IMR-90 (cell line): ENCODE measurements at regions not wholly inside any gene's neighbourhood (a gene's known extent, or its start where the extent isn't known, plus 50 kb on each side); places are given as distances from the start of the nearest gene placed in this dataset.

ENCODE experiments used
- ATAC-seq: fragments of 200-7000 bp; cut with Tn5 transposase; 2 replicates; pipeline ENCODE4 v1.9.1; 2020; ENCODE audit warnings: low read depth, mild to moderate bottlenecking, moderate library complexity
- BruUV-seq: library from RNA; stranded (reverse); fragments of 400-500 nt; replicated peaks from 2 replicates; lab custom pipeline; 2021; lab: Mats Ljungman, UMichigan
- CTCF ChIA-PET: fragments of 300-600 bp; formaldehyde crosslinking; extraction: SDS; loops from one replicate; lab custom pipeline; 2021; ENCODE audit warnings: antibody characterized with exemption; lab: Yijun Ruan, JAX
- POLR2A ChIA-PET: fragments of 300-600 bp; sonication (Branson Sonifier 250); formaldehyde crosslinking; loops from one replicate; lab custom pipeline; 2022; ENCODE audit warnings: antibody characterized with exemption; ENCODE audit not compliant: unreplicated experiment; lab: Charles Lee
- DNase-seq: peaks from one replicate; pipeline ENCODE4 v3.0.0; 2013
- H2AFZ ChIP-seq: replicated peaks from 2 replicates; pipeline ENCODE3; 2013; ENCODE audit warnings: low read length, mild to moderate bottlenecking; ENCODE audit not compliant: poor library complexity
- H2AK5ac ChIP-seq: 2 replicates; pipeline ENCODE4 v1.6.1; 2013; ENCODE audit warnings: low read depth, low read length, inconsistent platforms
- H2AK9ac ChIP-seq: replicated peaks from 2 replicates; pipeline ENCODE3; 2013; ENCODE audit warnings: mild to moderate bottlenecking, low read depth, low read length, moderate library complexity; ENCODE audit not compliant: poor library complexity
- H2BK120ac ChIP-seq: 2 replicates; pipeline ENCODE4 v1.6.1; 2013; ENCODE audit warnings: low read depth, low read length, inconsistent platforms
- H2BK15ac ChIP-seq: 3 replicates; pipeline ENCODE4 v1.6.1; 2013; ENCODE audit warnings: low read depth, low read length, inconsistent platforms
- H2BK20ac ChIP-seq: 2 replicates; pipeline ENCODE4 v1.6.1; 2013; ENCODE audit warnings: low read depth, mild to moderate bottlenecking, inconsistent platforms, low read length, moderate library complexity
- H2BK5ac ChIP-seq: 2 replicates; pipeline ENCODE4 v1.6.1; 2013; ENCODE audit warnings: mild to moderate bottlenecking, low read depth, low read length, inconsistent platforms; ENCODE audit not compliant: poor library complexity, severe bottlenecking
- H3K14ac ChIP-seq: replicated peaks from 2 replicates; pipeline ENCODE4 v1.6.1; 2013; ENCODE audit warnings: low read depth, low read length, inconsistent platforms
- H3K18ac ChIP-seq: 2 replicates; pipeline ENCODE4 v1.6.1; 2013; ENCODE audit warnings: low read depth, low read length, control low read depth
- H3K23ac ChIP-seq: 2 replicates; pipeline ENCODE4 v1.6.1; 2013; ENCODE audit warnings: low read depth, low read length, inconsistent platforms
- H3K27ac ChIP-seq: 2 replicates; pipeline ENCODE4 v1.5.1; 2013; ENCODE audit warnings: mild to moderate bottlenecking, control low read depth, low read length; ENCODE audit not compliant: insufficient read depth
- H3K27me3 ChIP-seq: 2 replicates; pipeline ENCODE4 v1.6.1; 2013; ENCODE audit warnings: low read length; ENCODE audit not compliant: control insufficient read depth, insufficient read depth
- H3K36me3 ChIP-seq: 2 replicates; pipeline ENCODE4 v1.6.1; 2013; ENCODE audit warnings: low read length, mixed read lengths; ENCODE audit not compliant: control insufficient read depth, insufficient read depth
- H3K4ac ChIP-seq: 2 replicates; pipeline ENCODE4 v1.6.1; 2013; ENCODE audit warnings: low read depth, low read length, inconsistent platforms
- H3K4me1 ChIP-seq: 2 replicates; pipeline ENCODE4 v1.6.1; 2013; ENCODE audit warnings: low read length, mixed read lengths; ENCODE audit not compliant: control insufficient read depth, insufficient read depth
- H3K4me2 ChIP-seq: 2 replicates; pipeline ENCODE4 v1.6.1; 2013; ENCODE audit warnings: low read depth, mild to moderate bottlenecking, control low read depth, low read length, moderate library complexity
- H3K4me3 ChIP-seq: 2 replicates; pipeline ENCODE4 v1.5.1; 2013; ENCODE audit warnings: low read depth, mild to moderate bottlenecking, control low read depth, low read length, moderate library complexity; ENCODE audit not compliant: insufficient read depth
- H3K56ac ChIP-seq: 2 replicates; pipeline ENCODE4 v1.6.1; 2013; ENCODE audit warnings: low read length, inconsistent platforms; ENCODE audit not compliant: insufficient read depth; ENCODE audit errors: extremely low read depth
- H3K79me1 ChIP-seq, 2 experiments: 2 replicates each; pipeline ENCODE4 v1.6.1; 2013; ENCODE audit warnings: low read length in 2 of 2, inconsistent platforms in 1 of 2, low read depth in 1 of 2
- H3K9ac ChIP-seq: 2 replicates; pipeline ENCODE4 v1.6.1; 2013; ENCODE audit warnings: low read depth, low read length, control low read depth
- H3K9me1 ChIP-seq: 2 replicates; pipeline ENCODE4 v1.6.1; 2013; ENCODE audit warnings: low read length, inconsistent platforms; ENCODE audit not compliant: insufficient read depth
- H3K9me3 ChIP-seq: 2 replicates; pipeline ENCODE4 v1.6.1; 2013; ENCODE audit warnings: low read length; ENCODE audit not compliant: control insufficient read depth, insufficient read depth
- H4K20me1 ChIP-seq: 2 replicates; pipeline ENCODE4 v1.6.1; 2013; ENCODE audit warnings: low read length, inconsistent platforms; ENCODE audit not compliant: insufficient read depth
- H4K5ac ChIP-seq: 2 replicates; pipeline ENCODE4 v1.6.1; 2013; ENCODE audit warnings: mild to moderate bottlenecking, low read depth, low read length, control low read depth
- H4K8ac ChIP-seq, 2 experiments: 2 replicates each; pipeline ENCODE4 v1.6.1; 2013; ENCODE audit warnings: low read depth in 2 of 2, low read length in 2 of 2, control low read depth in 1 of 2, inconsistent platforms in 1 of 2
- H4K91ac ChIP-seq: 2 replicates; pipeline ENCODE4 v1.6.1; 2013; ENCODE audit warnings: low read depth, low read length, inconsistent platforms; ENCODE audit not compliant: insufficient read depth
- BHLHE40 ChIP-seq: fragments of 150-350 bp; IDR thresholded peaks from 2 replicates; pipeline ENCODE4 v1.6.1; 2016; ENCODE audit warnings: mild to moderate bottlenecking, low read depth, low read length
- CEBPB ChIP-seq: IDR thresholded peaks from 2 replicates; pipeline ENCODE4 v1.6.1; 2012; ENCODE audit warnings: low read depth, low read length, improper control_type of control experiment
- CHD1 ChIP-seq: IDR thresholded peaks from 2 replicates; pipeline ENCODE4 v1.6.1; 2012; ENCODE audit warnings: low read depth, low read length, improper control_type of control experiment
- CTCF ChIP-seq: conservative IDR thresholded peaks from 2 replicates; pipeline ENCODE4 v1.5.1; 2012; ENCODE audit warnings: mild to moderate bottlenecking, low read depth, low read length, improper control_type of control experiment
- ELK1 ChIP-seq: fragments of 150-350 bp; IDR thresholded peaks from 2 replicates; pipeline ENCODE4 v1.6.1; 2016; ENCODE audit warnings: low read depth, mild to moderate bottlenecking, low read length, moderate library complexity, borderline replicate concordance
- FOS ChIP-seq: fragments of 150-350 bp; IDR thresholded peaks from 2 replicates; pipeline ENCODE4 v1.6.1; 2016; ENCODE audit warnings: low read depth, low read length
- MAFK ChIP-seq: IDR thresholded peaks from 2 replicates; pipeline ENCODE4 v1.6.1; 2012; ENCODE audit warnings: low read depth, low read length, improper control_type of control experiment
- MXI1 ChIP-seq: IDR thresholded peaks from 2 replicates; pipeline ENCODE4 v1.6.1; 2012; ENCODE audit warnings: low read depth, mild to moderate bottlenecking, low read length, moderate library complexity, borderline replicate concordance
- NFE2L2 ChIP-seq: fragments of 150-350 bp; IDR thresholded peaks from 2 replicates; pipeline ENCODE4 v1.6.1; 2016; ENCODE audit warnings: low read depth, mild to moderate bottlenecking, low read length
- POLR2A ChIP-seq: IDR thresholded peaks from 2 replicates; pipeline ENCODE4 v1.6.1; 2012; ENCODE audit warnings: mild to moderate bottlenecking, low read depth, low read length
- RAD21 ChIP-seq: IDR thresholded peaks from 2 replicates; pipeline ENCODE4 v1.6.1; 2012; ENCODE audit warnings: low read length, improper control_type of control experiment
- RCOR1 ChIP-seq: IDR thresholded peaks from 2 replicates; pipeline ENCODE4 v1.6.1; 2012; ENCODE audit warnings: mild to moderate bottlenecking, low read length, improper control_type of control experiment; ENCODE audit not compliant: insufficient replicate concordance
- RFX5 ChIP-seq: IDR thresholded peaks from 2 replicates; pipeline ENCODE4 v1.8.0; 2012; ENCODE audit warnings: low read depth, mild to moderate bottlenecking, low read length, moderate library complexity
- SMC3 ChIP-seq: fragments of 150-350 bp; IDR thresholded peaks from 2 replicates; pipeline ENCODE4 v1.6.1; 2016; ENCODE audit warnings: low read depth, mild to moderate bottlenecking, antibody characterized with exemption, low read length, moderate library complexity
- USF2 ChIP-seq: fragments of 150-350 bp; IDR thresholded peaks from 2 replicates; pipeline ENCODE4 v1.6.1; 2017; ENCODE audit warnings: mild to moderate bottlenecking, antibody characterized with exemption, low read length, low read depth
- WGBS, 2 experiments: methylation state at CpG; one replicate each; pipeline versions ENCODE4 v1.1.5 to v1.1.7; 2013; ENCODE audit warnings: missing lambda C conversion rate in 2 of 2; ENCODE audit not compliant: insufficient read length in 1 of 2; ENCODE audit errors: extremely low coverage in 2 of 2; 5-methylcytosine and 5-hydroxymethylcytosine counted together
- dilution Hi-C: fragments of 300-500 bp; cut with HindIII; formaldehyde crosslinking; loops from one replicate; pipeline ENCODE4 v1.14.3; 2018; ENCODE audit warnings: low sequenced_read_pairs; ENCODE audit not compliant: unreplicated experiment
- in situ Hi-C: fragments of 300-500 bp; cut with MboI; formaldehyde crosslinking; loops from 3 replicates; pipeline ENCODE4 v1.14.3; 2019; ENCODE audit warnings: low sequenced_read_pairs, inconsistent platforms, mixed read lengths
- intact Hi-C: fragments of 100-400 bp; cut with micrococcal nuclease; formaldehyde crosslinking; loops from 2 replicates; pipeline ENCODE4 v1.10.0; 2022

- peak; percentile 53; the same call in 1 of the 2 replicates for ATAC-seq
- H3K27me3 ChIP-seq = no peaks in the 10 kb centered on the region
- no peak overlapping the region for H2BK15ac ChIP-seq
- intact Hi-C loops = no loop called here
- H2BK20ac ChIP-seq = no peak overlapping the region
- H3K27ac ChIP-seq = no peak overlapping the region
- no peak overlapping the region for H2BK5ac ChIP-seq
- H2BK120ac ChIP-seq = no peak overlapping the region
- no peak overlapping the region for H2AFZ ChIP-seq
- no peaks in the 10 kb centered on the region for H3K36me3 ChIP-seq
- no peak overlapping the region for H4K91ac ChIP-seq
- H3K4me3 ChIP-seq = no peak overlapping the region
- in situ Hi-C loops = no loop called here
- H3K9me3 ChIP-seq = no peaks in the 10 kb centered on the region
- no peak overlapping the region for H3K56ac ChIP-seq
- no peak overlapping the region for H3K4ac ChIP-seq
- ChIA-PET CTCF (interaction anchor here (0.6 to 0.7 kb wide), 2 partner anchors 133 to 163 kb away, joined by 4 to 6 read pairs; no protein-coding TSS in a partner anchor), POLR2A (no interaction called here)
- no peak overlapping the region for H4K5ac ChIP-seq
- no peaks in the 10 kb centered on the region for H3K79me1 ChIP-seq
- H2AK9ac ChIP-seq = no peak overlapping the region
- dilution Hi-C loops = no loop called here
- H4K20me1 ChIP-seq = no peaks in the 10 kb centered on the region
- no peak overlapping the region for H3K9ac ChIP-seq
- DNase-seq = peak; percentile 61
- no TSS peak for BruUV-seq
- WGBS, 2 experiments = no CpG with 5 or more reads among the region's 4 CpGs
- H2AK5ac ChIP-seq = no peak overlapping the region
- peaks cover 4% of the 10 kb centered on the region; the same call in 1 of the 2 replicates for H3K4me1 ChIP-seq
- no peak overlapping the region for H3K18ac ChIP-seq
- no peak overlapping the region for H3K23ac ChIP-seq
- H3K4me2 ChIP-seq = no peak overlapping the region
- no peaks in the 10 kb centered on the region for H3K9me1 ChIP-seq
- no peak for TF ChIP-seq POLR2A
- TF ChIP-seq CHD1 = no peak
- no peak for TF ChIP-seq CEBPB
- TF ChIP-seq MAFK = no peak
- no peak for TF ChIP-seq RAD21
- no peak for TF ChIP-seq MXI1
- no peak for TF ChIP-seq ELK1
- no peak for TF ChIP-seq RFX5
- no peak for TF ChIP-seq RCOR1
- no peak for TF ChIP-seq USF2
- no peak for TF ChIP-seq CTCF
- no peak for TF ChIP-seq NFE2L2
- no peak for TF ChIP-seq SMC3
- TF ChIP-seq FOS = no peak
- TF ChIP-seq BHLHE40 = no peak
- no peak overlapping the region for H3K14ac ChIP-seq
- no peak overlapping the region for H4K8ac ChIP-seq
These were observed 85.5 kb upstream of the TENT5A start for GRCh38 chr6:81838031-81838430.
